ENCODE measurements at regions not wholly inside any gene's neighbourhood (a gene's known extent, or its start where the extent isn't known, plus 50 kb on each side); places are given as distances from the start of the nearest gene placed in this dataset.

DNA sequence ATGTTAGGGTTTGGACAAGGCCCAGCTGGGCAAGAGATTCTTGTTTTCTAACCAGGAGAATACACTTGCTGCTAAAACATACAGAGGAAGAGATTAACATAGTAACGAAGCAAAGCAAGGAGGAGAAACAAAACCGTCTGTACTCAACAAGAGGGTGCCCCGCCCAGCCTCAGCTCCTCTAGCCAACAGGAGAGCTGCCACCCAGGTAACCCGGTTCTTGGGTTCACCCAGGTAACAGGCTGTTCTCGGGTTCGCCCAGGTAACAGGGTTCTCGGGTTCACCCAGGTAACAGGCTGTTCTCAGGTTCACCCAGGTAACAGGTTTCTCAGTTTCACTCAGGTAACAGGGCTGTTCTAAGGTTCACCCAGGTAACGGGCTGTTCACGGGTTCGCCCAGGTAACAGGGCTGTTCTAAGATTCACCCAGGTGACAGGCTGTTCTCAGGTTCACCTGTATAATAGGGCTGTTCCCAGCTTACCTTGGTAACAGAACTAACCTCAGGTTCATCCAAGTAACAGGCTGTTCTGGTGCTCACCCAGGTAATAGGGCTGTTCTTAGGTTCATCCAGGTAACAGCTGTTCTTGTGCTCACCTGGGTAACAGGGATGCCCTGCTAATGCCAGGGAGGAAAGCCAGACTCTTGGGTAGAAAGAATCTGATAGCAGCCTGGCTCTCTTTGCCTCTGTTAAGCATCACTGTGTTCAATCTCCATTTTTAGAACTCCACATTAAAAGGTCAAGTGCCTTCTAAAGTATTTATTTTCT is 271.6 kb downstream of the SYK start (continued):
- TF ChIP-seq TEAD4 (IDR thresholded peaks at IDR 0.05; ENCODE audit: borderline replicate concordance, insufficient read depth) (no peak), MEF2A (IDR thresholded peaks at IDR 0.05; ENCODE audit: borderline replicate concordance, low read depth) (no peak), RCOR1 (IDR thresholded peaks at IDR 0.05; ENCODE audit: low read length) (no peak)

DNA sequence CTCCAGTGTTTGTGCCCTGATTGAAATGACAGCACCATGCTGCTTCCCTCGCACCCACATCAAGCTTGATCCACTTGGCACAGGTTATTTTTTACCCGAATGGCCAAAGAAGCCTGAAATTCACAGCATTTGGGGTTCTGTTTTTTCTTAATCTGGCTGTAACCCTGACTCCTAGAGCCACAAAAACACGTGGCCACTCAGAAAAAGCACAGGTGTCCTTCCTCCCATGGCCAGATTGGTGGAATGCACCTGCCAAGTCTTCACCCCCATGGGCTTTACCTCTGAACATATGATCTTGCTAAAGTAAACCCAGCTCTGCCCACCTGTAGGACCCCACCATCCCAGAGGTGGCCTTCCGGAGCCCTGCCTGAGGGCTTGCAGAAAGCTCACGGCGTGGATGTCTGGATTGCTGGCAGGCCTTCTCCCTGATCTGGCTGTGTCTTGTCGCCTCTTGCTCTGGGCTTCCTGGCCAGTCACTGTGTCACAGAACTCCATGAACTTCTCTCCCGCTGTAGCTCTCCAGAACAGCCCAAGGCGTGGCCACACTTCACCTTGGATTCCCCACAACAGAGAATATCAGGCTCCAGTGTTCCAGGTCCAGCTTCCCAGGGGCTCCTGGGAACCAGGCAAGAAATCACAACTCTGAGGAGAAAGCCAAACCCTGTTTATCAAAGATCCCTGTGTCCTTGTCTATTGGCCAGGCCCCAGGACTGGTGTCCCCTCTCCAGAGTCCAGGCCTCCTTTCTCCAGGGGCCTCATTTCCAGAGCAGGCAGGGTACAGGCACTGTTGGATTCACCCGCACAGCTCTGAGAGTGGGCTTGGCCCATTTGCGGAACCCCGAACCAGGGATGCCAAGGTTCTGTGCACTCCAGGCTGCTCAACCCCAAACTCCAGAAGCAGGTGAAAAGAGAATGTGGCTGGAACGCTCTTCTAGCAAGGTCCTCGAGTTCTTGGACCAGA is 272.5 kb downstream of the SYK start:
- Histone ChIP-seq H3K27ac (ENCODE audit: low read depth in 2 of 2, low read length in 1 of 2) (no peak overlapping the region), H3K4me2 (no peak overlapping the region), H4K20me1 (ENCODE audit: insufficient read depth) (no peaks in the 10 kb centered on the region), H3K4me1 (ENCODE audit: control insufficient read depth in 1 of 2, insufficient read depth in 2 of 2, low read depth in 1 of 2, low read length in 1 of 2) (peaks cover 9 to 10% of the 10 kb centered on the region in 2 experiments; a peak in 2 of 4 replicates), H3K79me2 (ENCODE audit: insufficient read depth) (no peaks in the 10 kb centered on the region), H3F3A (replicated peaks; ENCODE audit: insufficient read depth) (peaks cover 4% of the 10 kb centered on the region), H2AFZ (ENCODE audit: low read depth) (no peak overlapping the region), H3K27me3 (ENCODE audit: insufficient read depth) (no peaks in the 10 kb centered on the region), H3K9me3 (no peaks in the 10 kb centered on the region), H3K36me3 (replicated peaks in 1 of 2; ENCODE audit: control insufficient read depth in 1 of 2, insufficient read depth in 2 of 2, low read length in 1 of 2) (no peaks in the 10 kb centered on the region), H3K9me2 (no peaks in the 10 kb centered on the region), H3K4me3 (ENCODE audit: low read depth in 2 of 2, low read length in 1 of 2) (no peak overlapping the region), H3K9ac (no peak overlapping the region)
- ChIA-PET POLR2A (no interaction called here), CTCF (no interaction called here)
- DNase-seq = no peak
- TF ChIP-seq, protein P1, sequence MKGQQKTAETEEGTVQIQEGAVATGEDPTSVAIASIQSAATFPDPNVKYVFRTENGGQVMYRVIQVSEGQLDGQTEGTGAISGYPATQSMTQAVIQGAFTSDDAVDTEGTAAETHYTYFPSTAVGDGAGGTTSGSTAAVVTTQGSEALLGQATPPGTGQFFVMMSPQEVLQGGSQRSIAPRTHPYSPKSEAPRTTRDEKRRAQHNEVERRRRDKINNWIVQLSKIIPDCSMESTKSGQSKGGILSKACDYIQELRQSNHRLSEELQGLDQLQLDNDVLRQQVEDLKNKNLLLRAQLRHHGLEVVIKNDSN (IDR thresholded peaks at IDR 0.05; ENCODE audit: borderline replicate concordance, low read depth) = no peak
- TF ChIP-seq GATA2 (CRISPR knock-in tag; IDR thresholded peaks at IDR 0.05) = no peak
- TF ChIP-seq TAF1 (IDR thresholded peaks at IDR 0.05; ENCODE audit: borderline replicate concordance, low read depth, low read length) = no peak
- TF ChIP-seq EP300 (IDR thresholded peaks at IDR 0.05; ENCODE audit: borderline replicate concordance in 1 of 2, low read depth in 1 of 2, low read length in 1 of 2) = no peak
- no peak for TF ChIP-seq POLR2AphosphoS5 (IDR thresholded peaks at IDR 0.05; ENCODE audit: low read depth, low read length)
- no peak for TF ChIP-seq RFX5 (IDR thresholded peaks at IDR 0.05; ENCODE audit: low read length)
- TF ChIP-seq, protein P2, sequence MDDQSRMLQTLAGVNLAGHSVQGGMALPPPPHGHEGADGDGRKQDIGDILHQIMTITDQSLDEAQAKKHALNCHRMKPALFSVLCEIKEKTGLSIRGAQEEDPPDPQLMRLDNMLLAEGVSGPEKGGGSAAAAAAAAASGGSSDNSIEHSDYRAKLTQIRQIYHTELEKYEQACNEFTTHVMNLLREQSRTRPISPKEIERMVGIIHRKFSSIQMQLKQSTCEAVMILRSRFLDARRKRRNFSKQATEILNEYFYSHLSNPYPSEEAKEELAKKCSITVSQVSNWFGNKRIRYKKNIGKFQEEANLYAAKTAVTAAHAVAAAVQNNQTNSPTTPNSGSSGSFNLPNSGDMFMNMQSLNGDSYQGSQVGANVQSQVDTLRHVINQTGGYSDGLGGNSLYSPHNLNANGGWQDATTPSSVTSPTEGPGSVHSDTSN (IDR thresholded peaks at IDR 0.05) = no peak
- no peak for TF ChIP-seq NRF1 (IDR thresholded peaks at IDR 0.05; ENCODE audit: low read depth, low read length)
- TF ChIP-seq, protein P3, sequence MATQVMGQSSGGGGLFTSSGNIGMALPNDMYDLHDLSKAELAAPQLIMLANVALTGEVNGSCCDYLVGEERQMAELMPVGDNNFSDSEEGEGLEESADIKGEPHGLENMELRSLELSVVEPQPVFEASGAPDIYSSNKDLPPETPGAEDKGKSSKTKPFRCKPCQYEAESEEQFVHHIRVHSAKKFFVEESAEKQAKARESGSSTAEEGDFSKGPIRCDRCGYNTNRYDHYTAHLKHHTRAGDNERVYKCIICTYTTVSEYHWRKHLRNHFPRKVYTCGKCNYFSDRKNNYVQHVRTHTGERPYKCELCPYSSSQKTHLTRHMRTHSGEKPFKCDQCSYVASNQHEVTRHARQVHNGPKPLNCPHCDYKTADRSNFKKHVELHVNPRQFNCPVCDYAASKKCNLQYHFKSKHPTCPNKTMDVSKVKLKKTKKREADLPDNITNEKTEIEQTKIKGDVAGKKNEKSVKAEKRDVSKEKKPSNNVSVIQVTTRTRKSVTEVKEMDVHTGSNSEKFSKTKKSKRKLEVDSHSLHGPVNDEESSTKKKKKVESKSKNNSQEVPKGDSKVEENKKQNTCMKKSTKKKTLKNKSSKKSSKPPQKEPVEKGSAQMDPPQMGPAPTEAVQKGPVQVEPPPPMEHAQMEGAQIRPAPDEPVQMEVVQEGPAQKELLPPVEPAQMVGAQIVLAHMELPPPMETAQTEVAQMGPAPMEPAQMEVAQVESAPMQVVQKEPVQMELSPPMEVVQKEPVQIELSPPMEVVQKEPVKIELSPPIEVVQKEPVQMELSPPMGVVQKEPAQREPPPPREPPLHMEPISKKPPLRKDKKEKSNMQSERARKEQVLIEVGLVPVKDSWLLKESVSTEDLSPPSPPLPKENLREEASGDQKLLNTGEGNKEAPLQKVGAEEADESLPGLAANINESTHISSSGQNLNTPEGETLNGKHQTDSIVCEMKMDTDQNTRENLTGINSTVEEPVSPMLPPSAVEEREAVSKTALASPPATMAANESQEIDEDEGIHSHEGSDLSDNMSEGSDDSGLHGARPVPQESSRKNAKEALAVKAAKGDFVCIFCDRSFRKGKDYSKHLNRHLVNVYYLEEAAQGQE (IDR thresholded peaks at IDR 0.05; ENCODE audit: low read depth, low read length) = no peak
- no peak for TF ChIP-seq SMC3 (IDR thresholded peaks at IDR 0.05; ENCODE audit: low read depth, low read length)
- TF ChIP-seq SIN3A (IDR thresholded peaks at IDR 0.05; ENCODE audit: borderline replicate concordance, low read depth, low read length) = no peak
- TF ChIP-seq MXI1 (IDR thresholded peaks at IDR 0.05; ENCODE audit: low read depth, low read length) = no peak
- TF ChIP-seq RAD21 (IDR thresholded peaks at IDR 0.05; ENCODE audit: low read length) = no peak
- TF ChIP-seq, protein P4, sequence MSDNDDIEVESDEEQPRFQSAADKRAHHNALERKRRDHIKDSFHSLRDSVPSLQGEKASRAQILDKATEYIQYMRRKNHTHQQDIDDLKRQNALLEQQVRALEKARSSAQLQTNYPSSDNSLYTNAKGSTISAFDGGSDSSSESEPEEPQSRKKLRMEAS (IDR thresholded peaks at IDR 0.05; ENCODE audit: low read depth) = no peak
- no peak for TF ChIP-seq FOXM1 (IDR thresholded peaks at IDR 0.05; ENCODE audit: low read depth)
- 81% methylated on average over 13 of the region's 14 CpGs for WGBS (ENCODE audit: low lambda C conversion rate)
